H9 (cell line): ENCODE measurements at regions not wholly inside any gene's neighbourhood (a gene's known extent, or its start where the extent isn't known, plus 50 kb on each side); places are given as distances from the start of the nearest gene placed in this dataset.

Experiments
- DNase-seq: peaks from one replicate; pipeline ENCODE4 v3.0.0-alpha.2; 2017
- H2AFZ ChIP-seq: one replicate; pipeline ENCODE4 v1.6.1; 2013; ENCODE audit warnings: mild to moderate bottlenecking, low read length, control low read depth, moderate library complexity
- H2AK5ac ChIP-seq: 2 replicates; pipeline ENCODE4 v1.6.1; 2013; ENCODE audit warnings: low read length, control low read depth, mixed read lengths; ENCODE audit not compliant: insufficient read length
- H2BK120ac ChIP-seq: one replicate; pipeline ENCODE4 v1.6.1; 2013; ENCODE audit warnings: low read depth, mild to moderate bottlenecking, low read length, control low read depth, inconsistent platforms; ENCODE audit not compliant: poor library complexity, severe bottlenecking
- H2BK12ac ChIP-seq: 2 replicates; pipeline ENCODE4 v1.6.1; 2013; ENCODE audit warnings: low read length, control low read depth, mixed read lengths, low read depth; ENCODE audit not compliant: insufficient read length
- H2BK15ac ChIP-seq: 2 replicates; pipeline ENCODE4 v1.6.1; 2013; ENCODE audit warnings: low read depth, low read length, control low read depth
- H2BK20ac ChIP-seq: one replicate; pipeline ENCODE4 v1.6.1; 2013; ENCODE audit warnings: low read depth, mild to moderate bottlenecking, low read length, control low read depth, inconsistent platforms; ENCODE audit not compliant: poor library complexity, severe bottlenecking
- H2BK5ac ChIP-seq: 2 replicates; pipeline ENCODE4 v1.6.1; 2013; ENCODE audit warnings: low read length, control low read depth, mixed read lengths; ENCODE audit not compliant: insufficient read length
- H3K14ac ChIP-seq: 2 replicates; pipeline ENCODE4 v1.6.1; 2013; ENCODE audit warnings: low read length, control low read depth; ENCODE audit not compliant: insufficient read depth
- H3K18ac ChIP-seq: 2 replicates; pipeline ENCODE4 v1.6.1; 2013; ENCODE audit warnings: low read depth, mild to moderate bottlenecking, mixed read lengths, low read length, control low read depth; ENCODE audit not compliant: insufficient read length
- H3K23ac ChIP-seq: 2 replicates; pipeline ENCODE4 v1.6.1; 2013; ENCODE audit warnings: low read length, control low read depth, mixed read lengths, low read depth; ENCODE audit not compliant: insufficient read length
- H3K23me2 ChIP-seq: 2 replicates; pipeline ENCODE4 v1.6.1; 2013; ENCODE audit warnings: low read depth, mild to moderate bottlenecking, mixed read lengths, low read length, control low read depth; ENCODE audit not compliant: insufficient read length, poor library complexity, severe bottlenecking
- H3K27ac ChIP-seq: 2 replicates; pipeline ENCODE4 v1.5.1; 2013; ENCODE audit warnings: low read length, control low read depth, mixed read lengths, low read depth; ENCODE audit not compliant: insufficient read length
- H3K27me3 ChIP-seq: 2 replicates; pipeline ENCODE4 v1.6.1; 2013; ENCODE audit warnings: low read length, control low read depth, inconsistent platforms; ENCODE audit not compliant: insufficient read depth
- H3K4ac ChIP-seq: 2 replicates; pipeline ENCODE4 v1.6.1; 2013; ENCODE audit warnings: low read depth, mild to moderate bottlenecking, control low read depth, inconsistent platforms, low read length, moderate library complexity
- H3K4me1 ChIP-seq: 2 replicates; pipeline ENCODE4 v1.6.1; 2013; ENCODE audit warnings: low read length, control low read depth, inconsistent platforms; ENCODE audit not compliant: insufficient read depth
- H3K4me2 ChIP-seq: 2 replicates; pipeline ENCODE4 v1.6.1; 2013; ENCODE audit warnings: low read length, control low read depth, mixed read lengths; ENCODE audit not compliant: insufficient read length, insufficient read depth
- H3K56ac ChIP-seq: 2 replicates; pipeline ENCODE4 v1.6.1; 2013; ENCODE audit warnings: low read depth, mild to moderate bottlenecking, mixed read lengths, low read length, control low read depth; ENCODE audit not compliant: insufficient read length
- H3K79me1 ChIP-seq: 2 replicates; pipeline ENCODE4 v1.6.1; 2013; ENCODE audit warnings: low read depth, mild to moderate bottlenecking, moderate library complexity, low read length, control low read depth, inconsistent platforms; ENCODE audit not compliant: insufficient read depth, poor library complexity, severe bottlenecking
- H3K79me2 ChIP-seq: 2 replicates; pipeline ENCODE4 v1.6.1; 2013; ENCODE audit warnings: low read length, control low read depth, inconsistent platforms; ENCODE audit not compliant: insufficient read depth
- H3K9ac ChIP-seq: 2 replicates; pipeline ENCODE4 v1.6.1; 2013; ENCODE audit warnings: low read length, control low read depth, mixed read lengths; ENCODE audit not compliant: insufficient read length; ENCODE audit errors: extremely low read depth
- H3K9me3 ChIP-seq: one replicate; pipeline ENCODE4 v1.6.1; 2013; ENCODE audit warnings: low read depth, low read length, inconsistent platforms; ENCODE audit not compliant: control insufficient read depth
- H3T11ph ChIP-seq: one replicate; pipeline ENCODE4 v1.6.1; 2013; ENCODE audit warnings: mild to moderate bottlenecking, low read length, control low read depth, inconsistent platforms
- H4K20me1 ChIP-seq: one replicate; pipeline ENCODE4 v1.6.1; 2013; ENCODE audit not compliant: control insufficient read depth, insufficient read length, insufficient read depth
- H4K5ac ChIP-seq: 2 replicates; pipeline ENCODE4 v1.6.1; 2013; ENCODE audit warnings: low read depth, mild to moderate bottlenecking, mixed read lengths, low read length, control low read depth; ENCODE audit not compliant: insufficient read length
- H4K8ac ChIP-seq: replicated peaks from 2 replicates; pipeline ENCODE4 v1.6.1; 2013; ENCODE audit warnings: low read length, control low read depth, mixed read lengths, low read depth; ENCODE audit not compliant: insufficient read length
- H4K91ac ChIP-seq: 2 replicates; pipeline ENCODE4 v1.6.1; 2013; ENCODE audit warnings: low read depth, mild to moderate bottlenecking, moderate library complexity, mixed read lengths, low read length, control low read depth; ENCODE audit not compliant: insufficient read length
- H3K27ac Mint-ChIP-seq, 3 experiments: 2 replicates in 2 of 3; 3 replicates in 1 of 3; pipeline ENCODE4 v1.8.0; 2020 to 2021; ENCODE audit warnings: mixed read lengths in 3 of 3, mild to moderate bottlenecking in 1 of 3, moderate library complexity in 1 of 3
- H3K27me3 Mint-ChIP-seq: 2 replicates; pipeline ENCODE4 v1.8.0; 2021; ENCODE audit warnings: low read depth, mild to moderate bottlenecking, moderate library complexity, mixed read lengths
- H3K36me3 Mint-ChIP-seq, 3 experiments: 2 replicates in 2 of 3; 3 replicates in 1 of 3; pipeline ENCODE4 v1.8.0; 2020 to 2021; ENCODE audit warnings: low read depth in 3 of 3, mixed read lengths in 3 of 3; ENCODE audit not compliant: insufficient read depth in 1 of 3
- H3K4me1 Mint-ChIP-seq, 2 experiments: 2 replicates each; pipeline ENCODE4 v1.8.0; 2020; ENCODE audit warnings: mixed read lengths in 2 of 2
- H3K4me3 Mint-ChIP-seq, 2 experiments: 2 replicates in 1 of 2; 3 replicates in 1 of 2; pipeline ENCODE4 v1.8.0; 2020 to 2021; ENCODE audit warnings: mild to moderate bottlenecking in 2 of 2, mixed read lengths in 2 of 2, moderate library complexity in 1 of 2
- H3K9me3 Mint-ChIP-seq, 2 experiments: 2 replicates in 1 of 2; 3 replicates in 1 of 2; pipeline ENCODE4 v1.8.0; 2020; ENCODE audit warnings: mild to moderate bottlenecking in 2 of 2, mixed read lengths in 2 of 2, moderate library complexity in 1 of 2
- CTCF ChIP-seq: fragments of 200-600 bp; sonication (generic); conservative IDR thresholded peaks from 3 replicates; pipeline ENCODE4 v1.8.0; 2021; ENCODE audit warnings: antibody characterized with exemption, mild to moderate bottlenecking
- WGBS: extraction: QIAGEN DNeasy Blood & Tissue Kit; methylation state at CpG from one replicate; pipeline ENCODE4 v1.1.7; 2013; ENCODE audit warnings: missing lambda C conversion rate, low lambda C conversion rate, mixed read lengths; ENCODE audit not compliant: insufficient read length; ENCODE audit errors: extremely low coverage; 5-methylcytosine and 5-hydroxymethylcytosine counted together

GRCh38 chr6:4352731-4353130, 217.4 kb upstream of the ECI2 start:
- Histone ChIP-seq H3K9ac (no peak overlapping the region), H2BK20ac (no peak overlapping the region), H2BK120ac (no peak overlapping the region), H4K8ac (no peak overlapping the region), H3K23ac (no peak overlapping the region), H3K79me2 (no peaks in the 10 kb centered on the region), H2BK12ac (no peak overlapping the region), H3K4ac (no peak overlapping the region), H3K14ac (no peak overlapping the region), H3K56ac (no peak overlapping the region), H3T11ph (no peak overlapping the region), H2AFZ (no peak overlapping the region), H2AK5ac (no peak overlapping the region), H3K4me1 (no peaks in the 10 kb centered on the region; the same call in 1 of the 2 replicates), H3K79me1 (no peaks in the 10 kb centered on the region), H4K91ac (no peak overlapping the region), H3K27me3 (no peaks in the 10 kb centered on the region; the same call in 1 of the 2 replicates), H4K20me1 (no peaks in the 10 kb centered on the region), H3K18ac (no peak overlapping the region), H3K27ac (no peak overlapping the region), H3K9me3 (no peaks in the 10 kb centered on the region), H3K23me2 (no peaks in the 10 kb centered on the region), H2BK15ac (no peak overlapping the region), H4K5ac (no peak overlapping the region), H3K4me2 (no peak overlapping the region), H2BK5ac (no peak overlapping the region)
- peaks cover 5 to 18% of the 10 kb centered on the region in 2 experiments for H3K4me1 Mint-ChIP-seq
- WGBS = no CpG with 5 or more reads among the region's 6 CpGs
- peaks cover 3 to 7% of the 10 kb centered on the region in 2 experiments; a peak in 2 of 5 replicates for H3K9me3 Mint-ChIP-seq
- H3K4me3 Mint-ChIP-seq = no peak overlapping the region
- peaks cover 0 to 2% (median 0%) of the 10 kb centered on the region in 3 experiments; a peak in 2 of 7 replicates for H3K36me3 Mint-ChIP-seq
- DNase-seq = no peak
- TF ChIP-seq CTCF = no peak
- no peak overlapping the region for H3K27ac Mint-ChIP-seq
- peaks cover 12% of the 10 kb centered on the region for H3K27me3 Mint-ChIP-seq
